ENCODE measurements at regions not wholly inside any gene's neighbourhood (a gene's known extent, or its start where the extent isn't known, plus 50 kb on each side); places are given as distances from the start of the nearest gene placed in this dataset.
A peak's percentile ranks its signal among the peaks of the same experiment; 100 is the strongest.

GRCh38 chr2:128643221-128644065 lies 324.8 kb upstream of the HS6ST1 start (continued):
- no peak for TF ChIP-seq USF1 (CRISPR knock-in tag; IDR thresholded peaks at IDR 0.05)
- no peak for TF ChIP-seq STAT6 (CRISPR knock-in tag; conservative IDR thresholded peaks at IDR 0.05; ENCODE audit: low read depth)
- TF ChIP-seq NR2C2 (CRISPR knock-in tag; IDR thresholded peaks at IDR 0.05): no peak
- TF ChIP-seq USF2 (CRISPR knock-in tag; IDR thresholded peaks at IDR 0.05): no peak
- no peak for TF ChIP-seq ZNF532 (CRISPR knock-in tag; IDR thresholded peaks at IDR 0.05; ENCODE audit: borderline replicate concordance)
- TF ChIP-seq GTF2I (CRISPR knock-in tag; conservative IDR thresholded peaks at IDR 0.05): no peak
- TF ChIP-seq IRF2 (CRISPR knock-in tag; IDR thresholded peaks at IDR 0.05; ENCODE audit: borderline replicate concordance, low read depth): no peak
- TF ChIP-seq ZSCAN18 (CRISPR knock-in tag; IDR thresholded peaks at IDR 0.05): no peak
- TF ChIP-seq FOXP4 (CRISPR knock-in tag; IDR thresholded peaks at IDR 0.05): no peak
- TF ChIP-seq FOXP1 (CRISPR knock-in tag; IDR thresholded peaks at IDR 0.05; ENCODE audit: borderline replicate concordance): no peak

- Mint-ChIP-seq H3K27ac (peak overlapping the region; percentile 63), H3K27me3 (ENCODE audit: low read depth) (peaks cover 27% of the 10 kb centered on the region), H3K4me3 (no peak overlapping the region), H3K36me3 (no peaks in the 10 kb centered on the region), H3K9me3 (peaks cover 4% of the 10 kb centered on the region; the same call in 1 of the 2 replicates), H3K4me1 (peaks cover 82% of the 10 kb centered on the region)
- ChIA-PET CTCF (interaction anchor here (0.7 to 2.5 kb wide), 10 partner anchors 11 to 324 kb away, joined by 3 to 17 read pairs (median 4); no protein-coding TSS in a partner anchor), POLR2A (interaction anchor here (0.5 to 1.0 kb wide), 3 partner anchors 19 to 214 kb away, joined by 3 read pairs; no protein-coding TSS in a partner anchor)
- TF ChIP-seq ZBTB21 (CRISPR knock-in tag; IDR thresholded peaks at IDR 0.05; ENCODE audit: borderline replicate concordance): 0 out of 2 replicates have a peak, but pooled peaks have one; percentile 13
- TF ChIP-seq IRF1 (CRISPR knock-in tag; IDR thresholded peaks at IDR 0.05): no peak
- ATAC-seq (peak; percentile 22), DNase-seq (ENCODE audit: low spot score) (peak; percentile 58)
Observed at GRCh38 chr2:128644156-128644555, 325.5 kb upstream of the HS6ST1 start.
